DMS153 (cell line): ENCODE measurements at regions not wholly inside any gene's neighbourhood (a gene's known extent, or its start where the extent isn't known, plus 50 kb on each side); places are given as distances from the start of the nearest gene placed in this dataset.

Experiments used
- DNase-seq: peaks from one replicate; lab custom pipeline; 2025; lab: John Stamatoyannopoulos, UW

GRCh38 chr5:167866797-167867196 is 424.6 kb upstream of the WWC1 start:
- no peak for DNase-seq

GRCh38 chr5:167867281-167867680 is 424.2 kb upstream of the WWC1 start:
- no peak for DNase-seq

GRCh38 chr5:167869125-167869524 is 422.3 kb upstream of the WWC1 start:
- DNase-seq, result no peak

GRCh38 chr5:167870055-167870454 is 421.4 kb upstream of the WWC1 start:
- no peak for DNase-seq

- no peak for DNase-seq
These were observed 420.4 kb upstream of the WWC1 start for GRCh38 chr5:167871091-167871490.

GRCh38 chr5:167872791-167873190 is 418.7 kb upstream of the WWC1 start:
- no peak for DNase-seq

- no peak for DNase-seq
These were observed 414.2 kb upstream of the WWC1 start for GRCh38 chr5:167877114-167877722.

- DNase-seq, result no peak
These were observed 413.5 kb upstream of the WWC1 start for GRCh38 chr5:167877924-167878323.

- DNase-seq, result no peak
These were observed 411.0 kb upstream of the WWC1 start for GRCh38 chr5:167880420-167880819.

- DNase-seq, result no peak
These were observed 410.4 kb upstream of the WWC1 start for GRCh38 chr5:167881041-167881440.

- no peak for DNase-seq
These were observed 405.2 kb upstream of the WWC1 start for GRCh38 chr5:167886196-167886595.

- DNase-seq, result no peak
These were observed 403.1 kb upstream of the WWC1 start for GRCh38 chr5:167888393-167888792.

GRCh38 chr5:167889276-167889675 is 402.2 kb upstream of the WWC1 start:
- no peak for DNase-seq

- DNase-seq, result no peak
These were observed 398.9 kb upstream of the WWC1 start for GRCh38 chr5:167892352-167893115.

- no peak for DNase-seq
These were observed 398.2 kb upstream of the WWC1 start for GRCh38 chr5:167893271-167893670.

- DNase-seq, result no peak
These were observed 396.6 kb upstream of the WWC1 start for GRCh38 chr5:167894631-167895472.

- no peak for DNase-seq
These were observed 395.4 kb upstream of the WWC1 start for GRCh38 chr5:167895899-167896659.

- no peak for DNase-seq
These were observed 394.6 kb upstream of the WWC1 start for GRCh38 chr5:167896814-167897213.

GRCh38 chr5:167897371-167897770 is 394.1 kb upstream of the WWC1 start:
- no peak for DNase-seq

GRCh38 chr5:167898361-167899042 is 392.9 kb upstream of the WWC1 start:
- DNase-seq, result no peak

- no peak for DNase-seq
These were observed 391.9 kb upstream of the WWC1 start for GRCh38 chr5:167899490-167900070.
